Activated CD4-positive, alpha-beta T cell treated with anti-CD3 and anti-CD28 coated beads for 36 hours (primary cell): ENCODE measurements at regions not wholly inside any gene's neighbourhood (a gene's known extent, or its start where the extent isn't known, plus 50 kb on each side); places are given as distances from the start of the nearest gene placed in this dataset.

ENCODE experiments used
- ATAC-seq: fragments of 200-7000 bp; cut with Tn5 transposase; one replicate; pipeline ENCODE4 v1.10.0; 2021; ENCODE audit warnings: mild to moderate bottlenecking, moderate library complexity
- CTCF ChIA-PET: fragments of 350-600 bp; sonication (Branson Sonifier 250); formaldehyde crosslinking; loops from one replicate; lab custom pipeline; 2021; ENCODE audit warnings: antibody characterized with exemption; lab: Charles Lee
- POLR2A ChIA-PET: fragments of 350-600 bp; sonication (Branson Sonifier 250); formaldehyde crosslinking; loops from one replicate; lab custom pipeline; 2021; ENCODE audit warnings: antibody characterized with exemption, inconsistent platforms; lab: Charles Lee
- DNase-seq: peaks from one replicate; pipeline ENCODE4 v3.0.0-alpha.2; 2020
- H3K27ac Mint-ChIP-seq: one replicate; pipeline ENCODE4 v1.8.0; 2021; ENCODE audit warnings: mixed read lengths
- H3K27me3 Mint-ChIP-seq: one replicate; pipeline ENCODE4 v1.8.0; 2021; ENCODE audit warnings: mixed read lengths
- H3K36me3 Mint-ChIP-seq: one replicate; pipeline ENCODE4 v1.8.0; 2021; ENCODE audit warnings: low read depth, mixed read lengths
- H3K4me1 Mint-ChIP-seq: one replicate; pipeline ENCODE4 v1.8.0; 2021; ENCODE audit warnings: mixed read lengths
- H3K4me3 Mint-ChIP-seq: one replicate; pipeline ENCODE4 v1.8.0; 2021; ENCODE audit warnings: mild to moderate bottlenecking, moderate library complexity, mixed read lengths
- H3K9me3 Mint-ChIP-seq: one replicate; pipeline ENCODE4 v1.8.0; 2021; ENCODE audit warnings: low read depth, mixed read lengths
- intact Hi-C, 2 experiments: fragments of 100-400 bp; cut with DNase I in 1 of 2; cut with micrococcal nuclease in 1 of 2; formaldehyde crosslinking; loops; one replicate each; pipeline versions ENCODE4 v1.14.2 to v1.15.1; 2022 to 2024; cut with DNase I, micrococcal nuclease

DNA sequence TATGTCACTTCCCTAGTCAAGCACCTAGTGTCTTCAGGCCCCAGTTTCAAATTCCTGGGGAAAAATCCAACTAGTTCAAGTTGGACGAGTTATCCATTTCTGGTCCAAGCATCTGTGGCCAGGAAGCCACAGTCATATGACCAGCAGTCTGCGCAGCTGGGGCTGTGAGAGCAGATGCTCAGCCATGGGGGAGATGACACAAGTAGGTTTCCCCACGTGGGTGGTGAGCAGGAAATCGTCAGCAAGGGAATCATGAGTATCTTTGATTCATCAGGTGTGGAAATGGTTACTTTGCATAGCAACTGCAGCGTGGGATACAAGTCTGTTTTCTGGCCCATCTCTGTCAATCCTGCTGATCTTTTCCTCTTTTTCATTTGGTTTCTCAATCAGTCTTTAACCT lies 185.3 kb downstream of the C11orf91 start:
- Mint-ChIP-seq H3K9me3 (no peaks in the 10 kb centered on the region), H3K36me3 (no peaks in the 10 kb centered on the region), H3K27ac (no peak overlapping the region), H3K4me3 (no peak overlapping the region), H3K27me3 (peaks cover 19% of the 10 kb centered on the region), H3K4me1 (peaks cover 5% of the 10 kb centered on the region)
- intact Hi-C loops = no loop called here
- POLR2A ChIA-PET = no interaction called here
- CTCF ChIA-PET = interaction anchor here (0.6 to 1.0 kb wide), 2 partner anchors 27 to 108 kb away, joined by 3 read pairs; no protein-coding TSS in a partner anchor
- ATAC-seq (peak; percentile 47), DNase-seq (peak; percentile 30)

DNA sequence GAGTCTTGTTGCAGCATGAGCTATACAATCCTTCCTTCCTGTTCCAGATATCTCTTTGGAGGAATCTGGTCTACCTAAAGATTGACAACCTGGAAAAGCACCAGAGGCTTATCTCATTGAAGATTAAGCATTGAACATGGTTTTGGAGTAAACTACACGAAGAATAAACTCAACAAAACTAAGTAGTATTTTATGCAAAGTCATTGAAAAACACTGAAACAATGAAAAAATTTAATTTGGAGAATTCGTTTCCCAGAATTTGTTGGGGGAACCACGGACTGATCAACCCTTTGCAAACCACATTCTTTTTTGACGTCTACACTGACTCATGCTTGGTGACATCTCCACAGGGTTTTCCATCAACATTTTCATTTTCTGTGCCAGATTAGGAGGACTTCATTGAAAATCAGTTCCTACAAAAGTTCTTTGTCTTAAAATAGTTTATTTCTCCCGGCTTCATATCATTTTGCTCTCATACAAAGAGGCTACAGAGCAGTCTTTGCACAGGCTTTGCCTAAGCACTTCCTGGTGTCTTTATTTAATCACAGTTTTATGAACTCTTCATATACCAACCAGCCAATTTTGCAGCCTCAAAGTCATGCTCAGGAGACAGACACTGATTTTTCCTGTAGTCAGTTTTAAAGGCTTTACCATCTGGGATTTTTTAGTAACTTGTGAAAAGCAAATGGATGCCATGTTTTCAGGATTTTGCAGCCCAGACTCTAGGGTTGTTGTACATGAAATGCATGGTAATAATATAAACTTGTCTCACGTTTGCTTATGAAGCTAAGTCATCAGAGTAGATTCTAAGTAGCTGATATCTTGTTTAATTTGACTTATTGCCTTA lies 186.3 kb downstream of the C11orf91 start:
- Mint-ChIP-seq H3K9me3 (no peaks in the 10 kb centered on the region), H3K4me3 (no peak overlapping the region), H3K27me3 (peaks cover 11% of the 10 kb centered on the region), H3K27ac (no peak overlapping the region), H3K36me3 (no peaks in the 10 kb centered on the region), H3K4me1 (peaks cover 5% of the 10 kb centered on the region)
- CTCF ChIA-PET = no interaction called here
- POLR2A ChIA-PET = no interaction called here
- ATAC-seq (no peak), DNase-seq (no peak)
- intact Hi-C loops = no loop called here

DNA sequence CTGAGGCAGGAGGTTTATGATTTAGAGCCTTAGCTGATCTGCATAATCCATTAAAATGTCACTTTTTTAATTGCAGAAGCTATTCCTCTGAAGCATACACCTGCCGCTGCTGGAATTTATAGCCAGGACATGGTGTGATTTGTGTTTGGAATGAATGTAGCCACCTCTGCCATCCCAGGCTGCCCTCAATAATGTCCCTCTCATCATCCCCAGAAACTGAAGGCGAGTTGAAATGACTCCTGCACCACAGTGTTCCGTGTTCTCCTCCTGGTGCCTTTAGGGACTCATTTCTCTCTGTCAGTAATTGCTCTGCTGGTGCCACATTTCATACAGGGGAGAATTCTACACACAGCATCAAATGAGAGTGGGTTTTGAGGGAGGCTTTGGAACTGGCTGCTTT lies 191.0 kb downstream of the C11orf91 start:
- Mint-ChIP-seq H3K27ac (no peak overlapping the region), H3K4me3 (no peak overlapping the region), H3K36me3 (no peaks in the 10 kb centered on the region), H3K27me3 (peaks cover 14% of the 10 kb centered on the region), H3K4me1 (no peaks in the 10 kb centered on the region), H3K9me3 (no peaks in the 10 kb centered on the region)
- CTCF ChIA-PET = no interaction called here
- intact Hi-C loops = no loop called here
- POLR2A ChIA-PET = no interaction called here
- no peak for ATAC-seq
- DNase-seq = no peak

DNA sequence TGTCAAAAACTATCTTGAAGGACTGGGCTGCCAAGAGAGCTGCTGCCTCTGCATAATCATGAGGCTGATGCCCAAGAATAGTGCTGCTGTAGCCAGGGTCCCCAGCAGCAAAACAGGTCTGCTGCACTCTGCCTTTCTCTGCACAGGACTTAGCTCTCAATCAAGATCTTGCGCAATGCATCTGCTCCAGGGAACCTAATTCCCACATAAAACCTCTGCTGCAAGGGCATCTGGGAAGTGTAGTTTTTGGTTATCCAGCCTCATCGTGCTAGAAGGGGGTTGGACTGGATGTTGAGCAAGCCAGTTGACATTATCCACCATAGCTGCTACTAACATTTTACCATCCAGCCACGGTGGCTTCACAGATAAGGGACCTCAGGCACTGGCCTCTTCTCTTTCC lies 192.7 kb downstream of the C11orf91 start:
- DNase-seq (no peak), ATAC-seq (no peak)
- H3K27ac Mint-ChIP-seq = no peak overlapping the region
- POLR2A ChIA-PET = no interaction called here
- H3K36me3 Mint-ChIP-seq = no peaks in the 10 kb centered on the region
- peaks cover 10% of the 10 kb centered on the region for H3K27me3 Mint-ChIP-seq
- H3K9me3 Mint-ChIP-seq = no peaks in the 10 kb centered on the region
- H3K4me1 Mint-ChIP-seq = no peaks in the 10 kb centered on the region
- CTCF ChIA-PET = interaction anchor here (1.1 kb wide), 1 partner anchor 12 kb away, joined by 3 read pairs; no protein-coding TSS in a partner anchor
- intact Hi-C loops = no loop called here
- no peak overlapping the region for H3K4me3 Mint-ChIP-seq

DNA sequence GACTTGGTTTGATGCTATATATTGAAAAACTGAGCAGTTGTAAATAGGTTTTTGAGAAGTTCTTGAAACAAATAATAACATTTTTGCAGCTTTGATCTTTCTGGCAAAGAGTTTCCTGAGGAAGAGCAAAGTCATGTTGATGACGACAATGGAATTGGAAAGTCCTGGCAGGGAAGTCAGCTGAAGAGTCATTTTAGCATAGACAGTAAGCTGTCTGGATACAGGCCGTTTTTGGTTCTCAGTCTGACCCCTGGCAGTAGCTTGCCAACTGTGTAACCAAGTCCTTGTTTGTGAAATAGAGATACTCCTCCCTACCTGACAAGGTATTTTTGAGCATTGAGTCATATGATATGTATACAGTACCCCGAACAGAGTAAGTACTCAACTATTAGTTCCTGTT lies 193.3 kb downstream of the C11orf91 start:
- intact Hi-C loops = no loop called here
- CTCF ChIA-PET = interaction anchor here (1.1 kb wide), 1 partner anchor 13 kb away, joined by 3 read pairs; no protein-coding TSS in a partner anchor

DNA sequence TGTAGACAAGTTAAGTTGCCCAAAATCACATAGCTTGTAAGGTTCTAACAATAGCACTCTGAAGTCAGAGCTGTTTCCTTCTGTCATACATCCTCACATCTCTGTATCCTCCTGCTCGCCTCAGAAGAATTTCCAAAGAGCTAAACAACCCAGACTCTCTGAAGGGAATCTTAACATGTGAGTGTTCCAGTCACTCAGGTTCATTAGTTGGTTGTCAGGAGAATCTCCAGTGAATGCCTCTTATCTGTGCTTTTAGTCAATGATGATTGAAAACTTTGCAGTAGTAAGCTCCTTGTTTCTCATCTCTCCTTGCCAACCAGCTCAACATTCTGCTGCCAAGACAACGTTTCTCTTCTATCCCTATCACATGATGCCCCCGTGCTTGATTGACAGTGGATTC lies 195.5 kb downstream of the C11orf91 start:
- ChIA-PET CTCF (no interaction called here), POLR2A (no interaction called here)
- intact Hi-C loops = no loop called here
- Mint-ChIP-seq H3K27ac (no peak overlapping the region), H3K4me1 (no peaks in the 10 kb centered on the region), H3K9me3 (no peaks in the 10 kb centered on the region), H3K36me3 (no peaks in the 10 kb centered on the region), H3K27me3 (peaks cover 11% of the 10 kb centered on the region), H3K4me3 (no peak overlapping the region)
- no peak for ATAC-seq
- no peak for DNase-seq

More for the DNA sequence above, 193.3 kb downstream of the C11orf91 start:
- Mint-ChIP-seq H3K9me3 (no peaks in the 10 kb centered on the region), H3K36me3 (no peaks in the 10 kb centered on the region), H3K4me3 (no peak overlapping the region), H3K4me1 (no peaks in the 10 kb centered on the region), H3K27me3 (peaks cover 7% of the 10 kb centered on the region), H3K27ac (no peak overlapping the region)
- no peak for DNase-seq
- POLR2A ChIA-PET = no interaction called here
- no peak for ATAC-seq

DNA sequence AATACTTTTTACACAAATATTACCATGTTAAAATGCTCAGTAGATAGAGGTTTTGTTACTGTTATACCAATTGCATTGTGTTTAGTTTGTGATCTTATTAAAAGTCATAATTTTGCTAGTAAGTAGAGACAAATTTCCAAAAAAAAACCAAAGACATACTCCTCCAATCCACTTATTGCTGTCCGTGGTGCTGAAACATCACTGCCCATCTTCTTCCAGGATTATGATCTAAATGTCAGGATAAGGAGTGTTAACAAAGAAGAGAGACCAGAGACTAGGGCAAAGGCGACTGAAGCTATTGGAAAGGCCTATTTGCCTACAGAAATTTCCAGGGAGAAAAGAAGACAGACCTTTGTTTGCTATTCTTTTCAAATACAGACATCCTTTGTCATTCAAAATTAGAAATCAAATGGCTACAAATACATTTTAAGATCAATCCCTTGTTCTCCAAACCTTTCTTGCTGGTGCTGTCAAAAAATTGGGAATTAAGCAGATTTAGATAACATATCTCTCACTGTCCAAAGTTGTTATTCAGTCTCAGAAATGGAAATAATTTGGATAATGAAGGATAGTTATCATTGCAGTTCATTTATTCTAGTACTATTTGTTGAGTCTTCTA lies 199.7 kb downstream of the C11orf91 start:
- no peak for ATAC-seq
- Mint-ChIP-seq H3K36me3 (no peaks in the 10 kb centered on the region), H3K27ac (no peak overlapping the region), H3K4me1 (no peaks in the 10 kb centered on the region), H3K27me3 (peaks cover 26% of the 10 kb centered on the region), H3K4me3 (no peak overlapping the region), H3K9me3 (no peaks in the 10 kb centered on the region)
- intact Hi-C loops = no loop called here
- POLR2A ChIA-PET = no interaction called here
- CTCF ChIA-PET = interaction anchor here (0.7 kb wide), 1 partner anchor 449 kb away, joined by 3 read pairs; no protein-coding TSS in a partner anchor
- DNase-seq = peak; percentile 13

DNA sequence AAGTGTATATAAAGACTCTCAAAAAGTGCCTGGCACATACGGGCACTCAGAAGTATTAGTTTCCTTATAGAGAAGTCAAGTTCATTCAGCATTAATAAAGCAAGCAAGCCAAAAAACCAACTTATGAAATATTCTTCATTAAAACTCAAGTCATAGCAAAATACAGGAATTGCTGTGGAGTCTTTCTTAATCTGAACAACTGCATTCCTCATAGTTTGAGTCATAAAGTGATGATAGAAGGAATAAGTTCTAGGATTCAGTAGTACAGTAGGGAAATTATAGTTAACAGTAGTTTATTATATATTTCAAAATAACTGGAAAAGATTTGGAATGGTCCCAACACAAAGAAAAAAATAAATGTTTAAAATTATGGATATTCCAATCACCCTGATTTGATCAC lies 200.3 kb downstream of the C11orf91 start:
- Mint-ChIP-seq H3K4me1 (no peaks in the 10 kb centered on the region), H3K27me3 (peaks cover 24% of the 10 kb centered on the region), H3K36me3 (no peaks in the 10 kb centered on the region), H3K9me3 (no peaks in the 10 kb centered on the region), H3K4me3 (no peak overlapping the region), H3K27ac (no peak overlapping the region)
- POLR2A ChIA-PET = no interaction called here
- intact Hi-C loops = no loop called here
- DNase-seq (no peak), ATAC-seq (no peak)
- CTCF ChIA-PET = no interaction called here

DNA sequence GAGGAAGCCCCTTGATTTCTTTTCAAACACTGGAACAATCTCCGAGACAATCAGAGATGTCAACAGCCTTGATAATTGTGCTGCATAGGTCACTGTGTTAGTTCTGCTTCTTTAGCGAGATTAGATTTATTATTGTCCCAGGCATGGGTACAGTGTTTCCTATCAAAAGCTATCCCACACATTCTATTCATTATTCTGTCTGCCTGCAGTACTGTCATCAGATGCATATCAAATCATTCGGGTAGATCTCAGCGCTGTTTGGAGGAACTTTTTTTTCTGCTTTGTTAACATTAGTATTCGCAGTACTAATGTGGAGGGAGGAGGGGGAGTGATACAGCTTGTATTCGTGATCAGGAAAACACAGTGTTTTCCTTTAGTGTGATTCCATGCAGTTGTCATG lies 208.0 kb downstream of the C11orf91 start:
- ATAC-seq (no peak), DNase-seq (no peak)
- Mint-ChIP-seq H3K27me3 (peaks cover 23% of the 10 kb centered on the region), H3K9me3 (no peaks in the 10 kb centered on the region), H3K27ac (no peak overlapping the region), H3K4me1 (no peaks in the 10 kb centered on the region), H3K36me3 (no peaks in the 10 kb centered on the region), H3K4me3 (no peak overlapping the region)
- POLR2A ChIA-PET = no interaction called here
- CTCF ChIA-PET = no interaction called here
- intact Hi-C loops = no loop called here

DNA sequence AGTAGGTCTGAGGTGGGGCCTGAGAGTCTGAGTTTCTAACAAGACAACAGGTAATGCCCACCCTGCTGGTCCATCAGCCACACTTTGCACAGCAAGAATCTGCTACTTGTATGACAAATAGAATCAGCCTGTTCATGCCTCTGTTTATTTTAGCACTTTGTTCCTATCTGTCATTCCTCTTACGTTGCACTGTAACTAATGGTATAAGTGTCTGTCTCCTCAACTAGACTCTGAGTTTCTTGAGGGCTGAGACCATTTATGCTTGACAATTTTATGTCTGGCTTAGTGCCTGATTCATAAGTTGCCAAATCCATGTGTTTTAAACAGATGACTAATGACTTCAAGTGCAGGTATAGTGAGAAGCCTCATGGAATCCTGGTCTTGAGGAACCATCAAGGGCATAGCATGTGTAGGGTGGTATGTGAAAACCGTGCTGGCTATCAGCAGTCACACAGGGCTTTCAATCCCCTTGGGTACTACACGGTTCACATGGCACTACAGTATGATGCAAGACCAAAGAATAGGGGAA lies 209.7 kb downstream of the C11orf91 start:
- no peaks in the 10 kb centered on the region for H3K4me1 Mint-ChIP-seq
- no peak overlapping the region for H3K27ac Mint-ChIP-seq
- no peaks in the 10 kb centered on the region for H3K9me3 Mint-ChIP-seq
- no peak overlapping the region for H3K4me3 Mint-ChIP-seq
- POLR2A ChIA-PET = no interaction called here
- CTCF ChIA-PET = no interaction called here
- no peak for ATAC-seq
- no peaks in the 10 kb centered on the region for H3K36me3 Mint-ChIP-seq
- no peak for DNase-seq
- peaks cover 24% of the 10 kb centered on the region for H3K27me3 Mint-ChIP-seq
- intact Hi-C loops = no loop called here

DNA sequence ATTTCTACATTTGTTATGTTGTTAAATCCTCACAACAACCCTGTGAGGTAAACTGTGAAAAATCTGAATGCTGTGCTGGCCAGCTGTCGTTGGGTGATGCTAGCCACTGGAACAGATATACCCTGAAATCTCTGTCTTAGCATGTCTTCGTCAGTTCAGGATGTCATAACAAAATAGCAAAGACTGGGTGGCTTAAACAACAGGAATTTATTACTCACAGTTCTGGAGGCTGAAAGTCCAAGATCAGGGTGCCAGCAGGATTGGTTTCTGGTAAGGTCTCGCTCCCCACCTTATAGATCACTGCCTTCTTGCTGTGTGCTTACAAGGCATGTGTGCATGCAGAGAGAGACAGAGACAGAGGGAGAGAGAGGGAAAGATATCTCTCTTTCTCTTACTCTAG lies 211.7 kb downstream of the C11orf91 start:
- intact Hi-C loops = no loop called here
- DNase-seq = no peak
- POLR2A ChIA-PET = no interaction called here

DNA sequence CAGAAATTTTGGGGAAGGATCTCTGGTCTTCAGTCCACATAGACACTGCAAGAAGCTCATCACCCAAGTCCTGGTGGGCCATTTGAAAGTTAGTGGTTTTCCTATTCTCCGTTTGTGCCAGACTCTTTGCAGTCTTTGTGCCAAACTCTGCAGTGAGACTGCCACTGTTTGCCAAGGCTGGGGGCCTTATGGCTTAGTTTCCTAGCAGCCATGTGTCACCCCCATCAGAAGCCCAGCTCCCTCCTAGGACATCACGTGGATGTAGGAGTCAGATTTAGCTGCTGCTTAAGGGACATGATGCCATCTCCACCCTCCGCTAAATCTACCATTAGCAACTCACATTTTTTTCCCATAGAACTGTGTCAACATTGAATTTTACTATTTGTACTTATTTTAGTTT lies 220.0 kb downstream of the C11orf91 start:
- Mint-ChIP-seq H3K4me1 (no peaks in the 10 kb centered on the region), H3K4me3 (no peak overlapping the region), H3K27ac (no peak overlapping the region), H3K9me3 (no peaks in the 10 kb centered on the region), H3K36me3 (no peaks in the 10 kb centered on the region), H3K27me3 (peaks cover 14% of the 10 kb centered on the region)
- DNase-seq (no peak), ATAC-seq (no peak)
- POLR2A ChIA-PET = no interaction called here
- intact Hi-C loops = no loop called here
- CTCF ChIA-PET = no interaction called here

More for the DNA sequence above, 211.7 kb downstream of the C11orf91 start:
- no peak overlapping the region for H3K4me3 Mint-ChIP-seq
- no peak overlapping the region for H3K27ac Mint-ChIP-seq
- no peak for ATAC-seq
- no peaks in the 10 kb centered on the region for H3K4me1 Mint-ChIP-seq
- H3K9me3 Mint-ChIP-seq = no peaks in the 10 kb centered on the region
- CTCF ChIA-PET = no interaction called here
- H3K36me3 Mint-ChIP-seq = no peaks in the 10 kb centered on the region
- H3K27me3 Mint-ChIP-seq = peaks cover 28% of the 10 kb centered on the region
